H9 (cell line): ENCODE measurements at regions not wholly inside any gene's neighbourhood (a gene's known extent, or its start where the extent isn't known, plus 50 kb on each side); places are given as distances from the start of the nearest gene placed in this dataset.

Source experiments
- DNase-seq: peaks from one replicate; pipeline ENCODE4 v3.0.0-alpha.2; 2017
- H2AFZ ChIP-seq: one replicate; pipeline ENCODE4 v1.6.1; 2013; ENCODE audit warnings: mild to moderate bottlenecking, low read length, control low read depth, moderate library complexity
- H2AK5ac ChIP-seq: 2 replicates; pipeline ENCODE4 v1.6.1; 2013; ENCODE audit warnings: low read length, control low read depth, mixed read lengths; ENCODE audit not compliant: insufficient read length
- H2BK120ac ChIP-seq: one replicate; pipeline ENCODE4 v1.6.1; 2013; ENCODE audit warnings: low read depth, mild to moderate bottlenecking, low read length, control low read depth, inconsistent platforms; ENCODE audit not compliant: poor library complexity, severe bottlenecking
- H2BK12ac ChIP-seq: 2 replicates; pipeline ENCODE4 v1.6.1; 2013; ENCODE audit warnings: low read length, control low read depth, mixed read lengths, low read depth; ENCODE audit not compliant: insufficient read length
- H2BK15ac ChIP-seq: 2 replicates; pipeline ENCODE4 v1.6.1; 2013; ENCODE audit warnings: low read depth, low read length, control low read depth
- H2BK20ac ChIP-seq: one replicate; pipeline ENCODE4 v1.6.1; 2013; ENCODE audit warnings: low read depth, mild to moderate bottlenecking, low read length, control low read depth, inconsistent platforms; ENCODE audit not compliant: poor library complexity, severe bottlenecking
- H2BK5ac ChIP-seq: 2 replicates; pipeline ENCODE4 v1.6.1; 2013; ENCODE audit warnings: low read length, control low read depth, mixed read lengths; ENCODE audit not compliant: insufficient read length
- H3K14ac ChIP-seq: 2 replicates; pipeline ENCODE4 v1.6.1; 2013; ENCODE audit warnings: low read length, control low read depth; ENCODE audit not compliant: insufficient read depth
- H3K18ac ChIP-seq: 2 replicates; pipeline ENCODE4 v1.6.1; 2013; ENCODE audit warnings: low read depth, mild to moderate bottlenecking, mixed read lengths, low read length, control low read depth; ENCODE audit not compliant: insufficient read length
- H3K23ac ChIP-seq: 2 replicates; pipeline ENCODE4 v1.6.1; 2013; ENCODE audit warnings: low read length, control low read depth, mixed read lengths, low read depth; ENCODE audit not compliant: insufficient read length
- H3K23me2 ChIP-seq: 2 replicates; pipeline ENCODE4 v1.6.1; 2013; ENCODE audit warnings: low read depth, mild to moderate bottlenecking, mixed read lengths, low read length, control low read depth; ENCODE audit not compliant: insufficient read length, poor library complexity, severe bottlenecking
- H3K27ac ChIP-seq: 2 replicates; pipeline ENCODE4 v1.5.1; 2013; ENCODE audit warnings: low read length, control low read depth, mixed read lengths, low read depth; ENCODE audit not compliant: insufficient read length
- H3K27me3 ChIP-seq: 2 replicates; pipeline ENCODE4 v1.6.1; 2013; ENCODE audit warnings: low read length, control low read depth, inconsistent platforms; ENCODE audit not compliant: insufficient read depth
- H3K4ac ChIP-seq: 2 replicates; pipeline ENCODE4 v1.6.1; 2013; ENCODE audit warnings: low read depth, mild to moderate bottlenecking, control low read depth, inconsistent platforms, low read length, moderate library complexity
- H3K4me1 ChIP-seq: 2 replicates; pipeline ENCODE4 v1.6.1; 2013; ENCODE audit warnings: low read length, control low read depth, inconsistent platforms; ENCODE audit not compliant: insufficient read depth
- H3K4me2 ChIP-seq: 2 replicates; pipeline ENCODE4 v1.6.1; 2013; ENCODE audit warnings: low read length, control low read depth, mixed read lengths; ENCODE audit not compliant: insufficient read length, insufficient read depth
- H3K56ac ChIP-seq: 2 replicates; pipeline ENCODE4 v1.6.1; 2013; ENCODE audit warnings: low read depth, mild to moderate bottlenecking, mixed read lengths, low read length, control low read depth; ENCODE audit not compliant: insufficient read length
- H3K79me1 ChIP-seq: 2 replicates; pipeline ENCODE4 v1.6.1; 2013; ENCODE audit warnings: low read depth, mild to moderate bottlenecking, moderate library complexity, low read length, control low read depth, inconsistent platforms; ENCODE audit not compliant: insufficient read depth, poor library complexity, severe bottlenecking
- H3K79me2 ChIP-seq: 2 replicates; pipeline ENCODE4 v1.6.1; 2013; ENCODE audit warnings: low read length, control low read depth, inconsistent platforms; ENCODE audit not compliant: insufficient read depth
- H3K9ac ChIP-seq: 2 replicates; pipeline ENCODE4 v1.6.1; 2013; ENCODE audit warnings: low read length, control low read depth, mixed read lengths; ENCODE audit not compliant: insufficient read length; ENCODE audit errors: extremely low read depth
- H3K9me3 ChIP-seq: one replicate; pipeline ENCODE4 v1.6.1; 2013; ENCODE audit warnings: low read depth, low read length, inconsistent platforms; ENCODE audit not compliant: control insufficient read depth
- H3T11ph ChIP-seq: one replicate; pipeline ENCODE4 v1.6.1; 2013; ENCODE audit warnings: mild to moderate bottlenecking, low read length, control low read depth, inconsistent platforms
- H4K20me1 ChIP-seq: one replicate; pipeline ENCODE4 v1.6.1; 2013; ENCODE audit not compliant: control insufficient read depth, insufficient read length, insufficient read depth
- H4K5ac ChIP-seq: 2 replicates; pipeline ENCODE4 v1.6.1; 2013; ENCODE audit warnings: low read depth, mild to moderate bottlenecking, mixed read lengths, low read length, control low read depth; ENCODE audit not compliant: insufficient read length
- H4K8ac ChIP-seq: replicated peaks from 2 replicates; pipeline ENCODE4 v1.6.1; 2013; ENCODE audit warnings: low read length, control low read depth, mixed read lengths, low read depth; ENCODE audit not compliant: insufficient read length
- H4K91ac ChIP-seq: 2 replicates; pipeline ENCODE4 v1.6.1; 2013; ENCODE audit warnings: low read depth, mild to moderate bottlenecking, moderate library complexity, mixed read lengths, low read length, control low read depth; ENCODE audit not compliant: insufficient read length
- H3K27ac Mint-ChIP-seq, 3 experiments: 2 replicates in 2 of 3; 3 replicates in 1 of 3; pipeline ENCODE4 v1.8.0; 2020 to 2021; ENCODE audit warnings: mixed read lengths in 3 of 3, mild to moderate bottlenecking in 1 of 3, moderate library complexity in 1 of 3
- H3K27me3 Mint-ChIP-seq: 2 replicates; pipeline ENCODE4 v1.8.0; 2021; ENCODE audit warnings: low read depth, mild to moderate bottlenecking, moderate library complexity, mixed read lengths
- H3K36me3 Mint-ChIP-seq, 3 experiments: 2 replicates in 2 of 3; 3 replicates in 1 of 3; pipeline ENCODE4 v1.8.0; 2020 to 2021; ENCODE audit warnings: low read depth in 3 of 3, mixed read lengths in 3 of 3; ENCODE audit not compliant: insufficient read depth in 1 of 3
- H3K4me1 Mint-ChIP-seq, 2 experiments: 2 replicates each; pipeline ENCODE4 v1.8.0; 2020; ENCODE audit warnings: mixed read lengths in 2 of 2
- H3K4me3 Mint-ChIP-seq, 2 experiments: 2 replicates in 1 of 2; 3 replicates in 1 of 2; pipeline ENCODE4 v1.8.0; 2020 to 2021; ENCODE audit warnings: mild to moderate bottlenecking in 2 of 2, mixed read lengths in 2 of 2, moderate library complexity in 1 of 2
- H3K9me3 Mint-ChIP-seq, 2 experiments: 2 replicates in 1 of 2; 3 replicates in 1 of 2; pipeline ENCODE4 v1.8.0; 2020; ENCODE audit warnings: mild to moderate bottlenecking in 2 of 2, mixed read lengths in 2 of 2, moderate library complexity in 1 of 2
- TF ChIP-seq, protein P1 (sequence below): fragments of 200-600 bp; sonication (generic); conservative IDR thresholded peaks from 3 replicates; pipeline ENCODE4 v1.8.0; 2021; ENCODE audit warnings: antibody characterized with exemption, mild to moderate bottlenecking

DNA sequence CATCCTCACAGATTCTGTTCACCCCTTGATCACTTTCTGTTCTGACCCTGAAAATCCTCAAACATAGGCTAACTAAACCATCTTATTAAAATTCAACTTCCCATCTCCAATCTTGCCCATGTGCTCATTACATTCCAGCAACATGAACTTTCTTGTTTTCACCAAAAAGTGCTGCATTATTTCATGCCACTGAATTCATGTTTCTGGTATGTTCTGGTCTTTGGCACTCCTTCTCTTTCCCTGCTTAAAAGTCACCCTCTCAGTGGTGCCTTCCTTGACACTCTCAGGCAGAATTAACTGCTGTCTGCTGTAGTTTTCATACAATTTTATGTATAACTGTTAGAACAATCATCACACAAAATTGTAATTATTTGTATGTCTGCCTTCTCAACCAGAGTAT, 247.7 kb upstream of the RBMS1 start:
- Histone ChIP-seq H3K23me2 (no peaks in the 10 kb centered on the region), H4K8ac (no peak overlapping the region), H3K14ac (no peak overlapping the region), H2BK120ac (no peak overlapping the region), H3K4me1 (peaks cover 5% of the 10 kb centered on the region; the same call in 1 of the 2 replicates), H3K79me2 (no peaks in the 10 kb centered on the region), H4K20me1 (no peaks in the 10 kb centered on the region), H3K18ac (no peak overlapping the region), H2BK20ac (no peak overlapping the region), H3K27me3 (no peaks in the 10 kb centered on the region), H3K79me1 (no peaks in the 10 kb centered on the region), H3K27ac (no peak overlapping the region), H3K9me3 (no peaks in the 10 kb centered on the region), H3K4me2 (no peak overlapping the region), H2BK15ac (no peak overlapping the region), H4K5ac (no peak overlapping the region), H2AFZ (no peak overlapping the region), H3K9ac (no peak overlapping the region), H2BK5ac (no peak overlapping the region), H3K23ac (no peak overlapping the region), H2BK12ac (no peak overlapping the region), H4K91ac (no peak overlapping the region), H3T11ph (no peak overlapping the region), H3K4ac (no peak overlapping the region), H2AK5ac (no peak overlapping the region), H3K56ac (no peak overlapping the region)
- Mint-ChIP-seq H3K27ac (no peak overlapping the region), H3K4me3 (no peak overlapping the region), H3K9me3 (no peaks in the 10 kb centered on the region), H3K27me3 (no peaks in the 10 kb centered on the region), H3K36me3 (no peaks in the 10 kb centered on the region), H3K4me1 (peaks cover 6 to 7% of the 10 kb centered on the region in 2 experiments)
- TF ChIP-seq, protein P1, sequence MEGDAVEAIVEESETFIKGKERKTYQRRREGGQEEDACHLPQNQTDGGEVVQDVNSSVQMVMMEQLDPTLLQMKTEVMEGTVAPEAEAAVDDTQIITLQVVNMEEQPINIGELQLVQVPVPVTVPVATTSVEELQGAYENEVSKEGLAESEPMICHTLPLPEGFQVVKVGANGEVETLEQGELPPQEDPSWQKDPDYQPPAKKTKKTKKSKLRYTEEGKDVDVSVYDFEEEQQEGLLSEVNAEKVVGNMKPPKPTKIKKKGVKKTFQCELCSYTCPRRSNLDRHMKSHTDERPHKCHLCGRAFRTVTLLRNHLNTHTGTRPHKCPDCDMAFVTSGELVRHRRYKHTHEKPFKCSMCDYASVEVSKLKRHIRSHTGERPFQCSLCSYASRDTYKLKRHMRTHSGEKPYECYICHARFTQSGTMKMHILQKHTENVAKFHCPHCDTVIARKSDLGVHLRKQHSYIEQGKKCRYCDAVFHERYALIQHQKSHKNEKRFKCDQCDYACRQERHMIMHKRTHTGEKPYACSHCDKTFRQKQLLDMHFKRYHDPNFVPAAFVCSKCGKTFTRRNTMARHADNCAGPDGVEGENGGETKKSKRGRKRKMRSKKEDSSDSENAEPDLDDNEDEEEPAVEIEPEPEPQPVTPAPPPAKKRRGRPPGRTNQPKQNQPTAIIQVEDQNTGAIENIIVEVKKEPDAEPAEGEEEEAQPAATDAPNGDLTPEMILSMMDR = no peak
- no peak for DNase-seq
